K562 (cell line): ENCODE measurements at regions not wholly inside any gene's neighbourhood (a gene's known extent, or its start where the extent isn't known, plus 50 kb on each side); places are given as distances from the start of the nearest gene placed in this dataset.

ENCODE experiments used
- ATAC-seq: fragments of 200-7000 bp; cut with Tn5 transposase; 3 replicates; pipeline ENCODE4 v1.9.1; 2020; ENCODE audit warnings: moderate library complexity
- BruUV-seq: library from RNA; stranded (reverse); fragments of 400-500 nt; replicated peaks from 2 replicates; lab custom pipeline; 2021; lab: Mats Ljungman, UMichigan
- CTCF ChIA-PET: fragments of 300-600 bp; formaldehyde crosslinking; extraction: SDS; loops from one replicate; lab custom pipeline; 2021; ENCODE audit warnings: low intra/inter-chr PET ratio; lab: Yijun Ruan, JAX
- POLR2A ChIA-PET: fragments of 300-600, 350-650 bp; sonication (Branson Sonifier 250); formaldehyde crosslinking; extraction: SDS; loops from one replicate; lab custom pipeline; 2021; ENCODE audit warnings: antibody characterized with exemption, inconsistent platforms; lab: Yijun Ruan, JAX
- DNase-seq, 4 experiments: peaks; one replicate each; pipeline versions ENCODE4 v3.0.0 to v3.0.0-alpha.2; 2011 to 2018; ENCODE audit warnings: low spot score in 3 of 4, mixed read lengths in 3 of 4; ENCODE audit errors: extremely low read depth in 1 of 4
- FAIRE-seq: peaks from 2 replicates; lab custom pipeline; 2011; peaks lifted over from hg19 to GRCh38; lab: Jason Lieb, UNC
- H2AFZ ChIP-seq: 2 replicates; pipeline ENCODE4 v1.6.0; 2011; ENCODE audit warnings: low read depth, low read length, control low read depth, inconsistent platforms
- H3K27ac ChIP-seq: fragments of 200-600 bp; 3 replicates; pipeline ENCODE4 v1.8.0; 2011; ENCODE audit warnings: low read depth, mild to moderate bottlenecking, control low read depth, inconsistent platforms, low read length, moderate library complexity, mixed read lengths; ENCODE audit errors: extremely low read depth
- H3K27me3 ChIP-seq, 2 experiments: fragments of 300-600 bp in 1 of 2; 2 replicates in 1 of 2; 3 replicates in 1 of 2; pipeline versions ENCODE4 v1.6.0 to v1.8.0; 2011; ENCODE audit warnings: inconsistent platforms in 2 of 2, low read length in 2 of 2, mild to moderate bottlenecking in 1 of 2, mixed read lengths in 1 of 2, moderate library complexity in 1 of 2; ENCODE audit not compliant: control insufficient read depth in 2 of 2, insufficient read depth in 2 of 2
- H3K36me3 ChIP-seq: fragments of 300-600 bp; 3 replicates; pipeline ENCODE4 v1.8.0; 2011; ENCODE audit warnings: mild to moderate bottlenecking, low read length, inconsistent platforms; ENCODE audit not compliant: control insufficient read depth, insufficient read depth
- H3K4me1 ChIP-seq, 2 experiments: fragments of 200-600 bp in 1 of 2; replicated peaks in 1 of 2; 2 replicates in 1 of 2; 3 replicates in 1 of 2; pipeline versions ENCODE4 v1.5.1 to v1.8.0; 2011; ENCODE audit warnings: inconsistent platforms in 2 of 2, low read length in 2 of 2, mild to moderate bottlenecking in 1 of 2, mixed read lengths in 1 of 2, moderate library complexity in 1 of 2; ENCODE audit not compliant: control insufficient read depth in 2 of 2, insufficient read depth in 2 of 2
- H3K4me2 ChIP-seq: 2 replicates; pipeline ENCODE4 v1.6.1; 2011; ENCODE audit warnings: low read length, control low read depth, inconsistent platforms, mixed read lengths; ENCODE audit not compliant: insufficient read depth
- H3K4me3 ChIP-seq: fragments of 200-600 bp; sonication (generic), shearing (Covaris generic); 2 replicates; pipeline ENCODE4 v1.5.1; 2016; ENCODE audit warnings: control low read depth, inconsistent platforms
- H3K79me2 ChIP-seq: fragments of 200-600 bp; 3 replicates; pipeline ENCODE4 v1.8.0; 2011; ENCODE audit warnings: low read length, inconsistent platforms; ENCODE audit not compliant: control insufficient read depth, insufficient read depth
- H3K9ac ChIP-seq, 2 experiments: 2 replicates each; pipeline versions ENCODE4 v1.6.0 to v1.6.1; 2011; ENCODE audit warnings: low read depth in 2 of 2, low read length in 2 of 2, control low read depth in 1 of 2, inconsistent platforms in 1 of 2, mild to moderate bottlenecking in 1 of 2, mixed read lengths in 1 of 2; ENCODE audit not compliant: insufficient read depth in 1 of 2
- H3K9me1 ChIP-seq: one replicate; pipeline ENCODE4 v1.6.0; 2011; ENCODE audit warnings: inconsistent platforms, mild to moderate bottlenecking, low read length, moderate library complexity; ENCODE audit not compliant: control insufficient read depth, insufficient read depth
- H3K9me3 ChIP-seq: replicated peaks from 2 replicates; pipeline ENCODE4 v1.5.1; 2011; ENCODE audit warnings: low read depth, low read length, inconsistent platforms; ENCODE audit not compliant: control insufficient read depth, insufficient read depth
- H4K20me1 ChIP-seq: replicated peaks from 2 replicates; pipeline ENCODE4 v1.6.1; 2011; ENCODE audit warnings: low read length, inconsistent platforms, mixed read lengths; ENCODE audit not compliant: control insufficient read depth, insufficient read depth
- BRD9 ChIP-seq: fragments of 450-650 bp; IDR thresholded peaks from 2 replicates; pipeline ENCODE4 v1.6.1; 2018; ENCODE audit warnings: low read depth; ENCODE audit not compliant: partially characterized antibody
- HMG20B ChIP-seq: fragments of 250-450 bp; sonication (Bioruptor Pico); IDR thresholded peaks from 2 replicates; pipeline ENCODE4 v1.5.0; 2021; ENCODE audit warnings: mild to moderate bottlenecking
- POLR2A ChIP-seq: fragments of 450-650 bp; conservative IDR thresholded peaks from 2 replicates; pipeline ENCODE4 v1.6.1; 2016
- RFX1 ChIP-seq: fragments of 450-650 bp; IDR thresholded peaks from 2 replicates; pipeline ENCODE4 v1.6.1; 2016; ENCODE audit warnings: mild to moderate bottlenecking, moderate library complexity
- YY1 ChIP-seq, 3 experiments: IDR thresholded peaks; 2 replicates each; pipeline ENCODE4 v1.6.1; 2011; ENCODE audit warnings: low read length in 2 of 3, mild to moderate bottlenecking in 2 of 3, moderate library complexity in 2 of 3, borderline replicate concordance in 1 of 3, control low read depth in 1 of 3, low read depth in 1 of 3; ENCODE audit not compliant: insufficient read depth in 3 of 3, insufficient replicate concordance in 2 of 3, control insufficient read depth in 1 of 3, insufficient read length in 1 of 3; ENCODE audit errors: extremely low read depth in 1 of 3
- ZBTB2 ChIP-seq: fragments of 450-650 bp; IDR thresholded peaks from 2 replicates; pipeline ENCODE4 v1.6.1; 2016; ENCODE audit warnings: antibody characterized with exemption
- ZBTB9 ChIP-seq: fragments of 450-650 bp; formaldehyde crosslinking; IDR thresholded peaks from 2 replicates; pipeline ENCODE4 v1.4.0; 2020; ENCODE audit warnings: mild to moderate bottlenecking, moderate library complexity
- ZNF175 ChIP-seq: fragments of 200-800 bp; sonication (Bioruptor generic); IDR thresholded peaks from 2 replicates; pipeline ENCODE4 v1.6.1; 2016; ENCODE audit warnings: low read depth, mild to moderate bottlenecking, missing genetic modification characterization, missing compliant biosample characterization
- ZNF57 ChIP-seq: fragments of 450-650 bp; formaldehyde crosslinking; IDR thresholded peaks from 2 replicates; pipeline ENCODE4 v1.4.0; 2020; ENCODE audit warnings: mild to moderate bottlenecking, moderate library complexity
- ZNF699 ChIP-seq: fragments of 250-450 bp; sonication (Bioruptor Pico); IDR thresholded peaks from 2 replicates; pipeline ENCODE4 v1.8.0; 2021; ENCODE audit warnings: mild to moderate bottlenecking, moderate library complexity; ENCODE audit not compliant: insufficient replicate concordance
- WGBS: fragments of 100-300 bp; shearing (Covaris generic); methylation state at CpG from one replicate; pipeline ENCODE4 v1.1.6; 2016; ENCODE audit warnings: low coverage, mixed read lengths; ENCODE audit not compliant: insufficient coverage; ENCODE audit errors: missing lambda C conversion rate; 5-methylcytosine and 5-hydroxymethylcytosine counted together
- in situ Hi-C: fragments of 300-500 bp; cut with MboI; formaldehyde crosslinking; loops from 4 replicates; pipeline ENCODE4 v1.15.0; 2018; ENCODE audit warnings: inconsistent platforms, mixed read lengths
- intact Hi-C: fragments of 100-400 bp; cut with micrococcal nuclease; formaldehyde crosslinking; loops from 2 replicates; pipeline ENCODE4 v1.14.2; 2022

- TF ChIP-seq HMG20B, result no peak
- TF ChIP-seq BRD9, result no peak
- TF ChIP-seq POLR2A, result no peak
- TF ChIP-seq ZBTB9 (CRISPR knock-in tag), result no peak
These were observed 138.3 kb upstream of the KAZN start (continued) for GRCh38 chr1:14460173-14460572.

- TF ChIP-seq ZNF57 (no peak), ZNF699 (no peak), YY1 (IDR thresholded peaks at IDR 0.05; ENCODE audit: borderline replicate concordance in 1 of 3, control insufficient read depth in 1 of 3, extremely low read depth in 1 of 3, insufficient read depth in 3 of 3, insufficient read length in 1 of 3, insufficient replicate concordance in 2 of 3, low read depth in 1 of 3, low read length in 2 of 3) (peak in 1 of 3 experiments; percentile 22), ZBTB2 (no peak), RFX1 (peak; percentile 77), ZNF175 (no peak)
- FAIRE-seq, result no peak
- Histone ChIP-seq H3K4me2 (no peak overlapping the region), H3K9me3 (no peaks in the 10 kb centered on the region), H3K4me1 (peaks cover 0 to 2% of the 10 kb centered on the region in 2 experiments; a peak in 2 of 5 replicates), H3K9me1 (no peaks in the 10 kb centered on the region), H3K4me3 (no peak overlapping the region), H3K36me3 (no peaks in the 10 kb centered on the region), H3K27ac (no peak overlapping the region), H2AFZ (no peak overlapping the region), H3K79me2 (no peaks in the 10 kb centered on the region), H3K27me3 (no peaks in the 10 kb centered on the region), H3K9ac (no peak overlapping the region), H4K20me1 (no peaks in the 10 kb centered on the region)
- 47% methylated on average over 4 of the region's 4 CpGs for WGBS
- no TSS peak for BruUV-seq
- ATAC-seq, result no peak
- in situ Hi-C loops (no loop called here), intact Hi-C loops (no loop called here)
- ChIA-PET POLR2A (interaction anchor here (0.6 to 0.9 kb wide), 2 partner anchors 10 to 35 kb away, joined by 3 read pairs; no protein-coding TSS in a partner anchor), CTCF (no interaction called here)
- no peak for DNase-seq
These were observed 135.6 kb upstream of the KAZN start for GRCh38 chr1:14462851-14463250.
